GM21381 (cell line): ENCODE measurements at regions not wholly inside any gene's neighbourhood (a gene's known extent, or its start where the extent isn't known, plus 50 kb on each side); places are given as distances from the start of the nearest gene placed in this dataset.

Source experiments
- ATAC-seq: cut with Tn5 transposase; IDR thresholded peaks from one replicate; pipeline ENCODE4 v1.9.1; 2021; ENCODE audit warnings: mild to moderate bottlenecking, moderate library complexity; ENCODE audit not compliant: unreplicated experiment

- no peak for ATAC-seq
Observed at GRCh38 chr3:193754719-193755118, 161.7 kb downstream of the OPA1 start.

DNA sequence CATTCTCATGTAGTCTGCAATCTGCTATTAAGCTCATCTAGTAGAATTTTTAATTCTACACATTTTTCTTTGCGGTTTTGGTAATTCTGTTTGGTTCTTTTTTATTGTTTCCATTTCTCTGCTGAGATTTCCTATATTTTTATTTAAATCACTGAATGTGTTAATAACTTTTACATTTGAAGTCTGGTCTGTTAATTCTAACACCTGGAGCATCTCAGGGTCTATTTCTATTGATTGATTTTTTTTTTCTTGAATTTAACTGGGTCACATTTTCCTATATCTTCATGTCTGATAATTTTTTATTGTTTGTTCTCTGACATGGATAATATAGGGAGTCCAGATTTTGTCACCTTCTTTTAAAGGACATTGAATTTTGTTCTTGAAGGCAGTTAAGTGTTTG is 163.5 kb downstream of the OPA1 start:
- no peak for ATAC-seq

DNA sequence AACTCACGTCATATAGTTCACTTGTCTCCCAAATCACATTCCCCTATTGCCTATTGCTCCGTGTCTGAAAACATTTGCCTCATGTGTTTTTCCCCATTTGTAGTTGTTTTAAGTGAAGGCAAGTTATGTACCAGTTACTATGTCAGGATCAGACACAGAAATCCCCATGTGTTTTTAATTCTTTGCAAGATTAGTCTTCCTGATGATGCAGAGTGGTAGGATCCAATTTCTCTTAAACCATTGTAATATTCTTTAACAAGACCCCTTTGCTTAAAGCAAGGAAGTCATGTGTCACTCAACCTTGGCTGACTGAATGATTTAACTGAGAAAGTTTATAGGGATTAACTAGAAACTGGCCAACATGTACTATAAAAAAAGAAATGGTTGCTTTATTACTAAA is 164.4 kb downstream of the OPA1 start:
- no peak for ATAC-seq

DNA sequence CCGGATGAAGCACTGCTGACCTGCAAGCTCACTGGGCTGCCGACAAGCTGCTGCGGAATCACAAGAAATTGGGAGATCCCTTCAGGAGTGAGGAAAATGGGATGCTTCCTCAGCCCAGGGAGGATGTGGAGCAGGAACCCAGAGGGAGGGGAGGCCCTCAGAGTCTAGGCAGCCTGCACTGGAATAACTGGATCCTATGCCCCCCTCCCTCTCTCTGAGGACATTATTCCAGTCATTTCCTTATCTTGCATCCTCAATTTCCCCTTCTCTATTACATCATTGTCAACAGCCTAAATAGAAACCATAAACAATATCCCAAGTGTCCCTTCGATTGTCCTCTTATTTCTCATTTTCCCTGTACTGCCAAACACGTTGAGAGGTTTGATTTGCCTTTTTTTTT is 169.0 kb downstream of the OPA1 start:
- ATAC-seq: no peak

DNA sequence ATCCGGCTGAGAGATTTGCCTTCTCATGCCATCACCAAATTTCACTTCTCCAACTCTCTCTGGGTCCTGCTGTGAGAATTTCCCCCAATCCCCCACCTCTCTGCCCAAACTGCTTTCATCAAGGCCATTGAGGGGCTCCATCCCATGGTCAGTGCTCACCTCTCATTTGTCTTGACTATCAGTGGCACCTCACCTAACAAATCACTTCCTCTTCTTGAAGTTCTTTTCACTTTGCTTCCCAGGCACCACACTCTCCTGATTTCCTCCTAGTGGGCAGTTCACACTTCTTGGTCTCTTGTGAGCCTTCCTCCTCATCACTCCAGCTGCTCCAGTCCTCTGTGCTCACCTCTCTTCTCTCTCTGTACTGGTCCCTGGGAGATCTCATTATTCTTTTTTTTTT is 169.6 kb downstream of the OPA1 start:
- no peak for ATAC-seq

- no peak for ATAC-seq
Observed at GRCh38 chr3:193764959-193765358, 172.0 kb downstream of the OPA1 start.

GRCh38 chr3:193767353-193768069 is 174.5 kb downstream of the OPA1 start:
- no peak for ATAC-seq

DNA sequence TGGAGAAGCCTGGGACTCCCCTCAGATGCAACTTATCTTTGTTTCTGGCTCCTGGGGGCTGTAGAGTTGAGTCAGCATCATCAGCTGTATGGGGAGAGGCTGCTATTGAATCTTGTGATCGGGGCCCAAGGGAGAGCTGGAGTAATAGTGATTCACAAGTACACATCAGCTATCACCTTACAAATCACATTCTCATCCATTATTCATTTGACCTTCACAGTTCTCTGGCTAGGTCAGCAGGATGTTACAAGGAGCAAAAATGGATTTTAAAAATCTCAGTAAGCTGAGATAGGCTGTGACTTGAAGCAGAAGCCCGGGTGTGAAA is 175.0 kb downstream of the OPA1 start:
- ATAC-seq: no peak

DNA sequence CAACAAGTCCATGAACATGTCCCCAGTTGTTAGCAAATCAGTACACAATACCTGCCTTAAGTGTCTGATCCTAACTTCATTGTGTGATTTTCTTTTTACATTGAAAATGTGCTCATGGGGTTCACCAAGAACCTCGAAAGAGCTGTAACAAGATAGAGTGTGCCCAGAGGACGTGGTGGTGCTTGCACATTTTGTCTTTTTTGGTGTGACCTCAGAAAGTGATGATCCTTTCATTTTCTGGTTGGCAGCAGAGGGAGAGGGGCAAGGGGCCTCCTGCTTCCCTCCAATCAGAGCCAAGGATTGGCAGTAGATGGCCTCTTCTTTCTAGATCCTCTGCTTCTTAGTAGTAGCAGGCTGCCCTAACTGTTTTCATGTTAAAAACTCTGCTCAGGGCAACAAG is 176.4 kb downstream of the OPA1 start:
- no peak for ATAC-seq

GRCh38 chr3:193771011-193771652 is 178.1 kb downstream of the OPA1 start:
- ATAC-seq: no peak

DNA sequence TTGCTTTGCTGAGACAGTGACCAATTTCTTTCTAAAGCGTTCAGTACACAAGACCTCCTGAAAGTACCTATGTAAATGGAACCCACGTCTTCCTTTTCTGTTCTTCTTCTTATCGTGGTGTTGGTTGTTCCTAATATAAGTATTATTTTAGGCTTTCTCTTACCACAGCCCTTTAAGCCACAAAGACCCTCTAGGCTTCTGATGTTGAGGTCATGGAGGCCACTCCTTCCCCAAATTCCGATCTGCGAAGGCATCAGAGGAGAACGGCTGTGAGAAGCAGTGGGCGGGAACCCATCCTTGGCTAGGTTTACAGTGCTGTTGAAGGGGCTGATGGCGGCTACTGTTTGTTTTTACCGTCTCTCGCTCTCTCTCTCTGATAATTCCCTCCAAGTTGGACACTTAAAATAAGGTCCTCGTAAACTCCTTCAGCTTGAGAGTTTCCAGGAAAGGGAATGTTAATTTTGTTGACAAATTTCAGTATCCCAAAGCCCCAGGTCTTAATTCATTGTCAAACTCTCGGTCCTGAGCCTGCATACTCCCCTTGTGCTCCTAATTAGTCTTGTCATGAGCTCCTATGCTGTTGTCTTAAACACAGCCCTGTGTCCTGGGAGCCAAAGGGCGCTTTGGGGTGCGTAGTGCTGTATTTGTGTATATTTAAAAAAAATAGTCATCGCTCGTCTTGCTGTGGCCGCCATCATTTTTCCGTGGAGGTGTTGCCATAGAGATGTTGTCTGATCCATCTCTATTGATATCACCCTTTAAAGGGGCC is 178.8 kb downstream of the OPA1 start:
- no peak for ATAC-seq

DNA sequence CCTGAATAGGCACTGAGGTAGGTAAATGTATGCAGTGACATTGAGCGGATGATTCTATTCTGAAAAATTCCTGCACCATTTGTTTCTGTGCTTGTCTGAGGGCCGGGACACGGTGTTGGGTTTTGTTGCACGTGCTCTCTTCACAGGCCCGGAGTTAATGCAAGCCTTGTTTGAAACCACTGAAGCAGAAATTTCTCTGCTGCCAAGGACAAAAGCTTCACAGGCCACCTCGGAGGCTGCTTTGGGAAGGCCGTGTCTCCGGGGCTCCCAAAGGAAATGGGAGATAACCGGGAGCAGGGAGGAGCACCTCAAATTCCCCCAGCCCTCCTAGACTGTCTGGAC is 179.4 kb downstream of the OPA1 start:
- no peak for ATAC-seq

- no peak for ATAC-seq
Observed at GRCh38 chr3:193773266-193774220, 180.5 kb downstream of the OPA1 start.

- ATAC-seq: no peak
Observed at GRCh38 chr3:193774272-193774915, 181.4 kb downstream of the OPA1 start.

DNA sequence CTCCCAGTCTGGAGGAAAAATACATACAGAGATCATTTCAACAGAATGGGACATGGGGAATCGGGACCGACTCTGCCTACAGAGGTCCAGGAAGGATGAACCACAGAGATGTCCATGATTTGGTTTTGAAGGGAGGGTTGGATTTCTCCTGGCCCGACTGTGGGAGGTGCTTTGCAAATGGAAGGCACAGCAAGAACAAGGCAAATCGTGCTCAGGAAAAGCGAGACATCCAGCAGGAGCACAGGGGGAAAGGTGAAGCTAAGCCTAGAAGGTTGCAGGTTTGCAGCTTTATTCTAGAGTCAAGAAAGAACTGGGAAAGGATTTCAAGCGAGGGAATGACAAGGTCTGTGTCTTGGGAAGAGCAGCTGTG is 181.9 kb downstream of the OPA1 start:
- no peak for ATAC-seq

DNA sequence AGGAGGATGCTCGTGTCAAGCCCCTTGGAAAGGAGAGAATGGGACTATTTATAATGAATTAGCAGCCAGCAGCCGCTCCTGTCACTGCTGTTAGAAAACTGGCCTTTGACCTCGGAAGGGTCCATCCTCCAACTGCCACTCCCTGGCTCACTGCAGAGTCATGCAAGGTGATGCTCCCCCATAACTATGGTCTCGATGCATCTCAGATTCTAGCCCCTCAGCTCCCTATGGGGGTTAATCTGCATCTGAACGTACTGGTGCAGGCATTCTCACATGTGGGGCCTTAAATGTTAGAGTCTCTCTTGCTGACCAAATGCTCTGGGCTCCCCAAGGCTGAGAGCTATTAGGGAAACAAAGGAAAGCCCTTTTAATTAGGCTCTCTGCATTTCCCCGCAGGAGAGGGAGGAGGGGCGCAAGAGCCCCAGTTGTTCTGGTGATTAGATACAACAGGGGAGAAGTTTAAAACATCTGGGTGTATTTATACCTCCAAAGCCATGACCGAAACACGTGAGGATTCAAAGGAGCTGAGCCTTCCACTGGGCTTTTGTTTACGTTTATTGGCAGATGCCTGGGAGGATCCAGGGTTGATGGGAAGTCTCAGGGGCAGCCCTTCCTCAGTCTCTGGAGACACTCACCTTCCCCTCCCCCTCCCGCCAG is 182.5 kb downstream of the OPA1 start:
- no peak for ATAC-seq

GRCh38 chr3:193776626-193777358 is 183.8 kb downstream of the OPA1 start:
- ATAC-seq: no peak

- no peak for ATAC-seq
Observed at GRCh38 chr3:193777524-193777923, 184.5 kb downstream of the OPA1 start.

DNA sequence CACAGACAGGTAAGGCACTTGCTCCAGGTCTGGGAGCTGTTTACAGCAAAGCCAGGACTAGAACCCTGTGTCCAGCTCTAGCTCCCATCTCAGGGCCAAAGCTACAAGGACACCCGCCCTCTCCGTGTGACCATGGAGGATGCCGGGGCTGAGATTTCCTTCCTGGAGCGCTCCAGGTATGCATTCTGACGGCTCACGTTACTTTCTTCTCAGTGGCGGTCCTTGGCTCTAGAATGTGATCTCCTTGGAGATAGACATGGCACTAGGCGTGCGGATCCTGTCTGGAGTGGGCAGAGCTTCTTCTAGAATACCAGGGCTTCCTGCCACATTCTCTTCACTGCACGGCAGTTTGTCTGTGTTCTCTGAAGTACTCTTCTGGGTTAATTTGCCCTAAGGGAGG is 185.7 kb downstream of the OPA1 start:
- ATAC-seq: no peak

- no peak for ATAC-seq
Observed at GRCh38 chr3:193779933-193780332, 186.9 kb downstream of the OPA1 start.
